CD4-positive, alpha-beta T cell treated with Interleukin-17A for 1 hour (primary cell): ENCODE measurements at regions not wholly inside any gene's neighbourhood (a gene's known extent, or its start where the extent isn't known, plus 50 kb on each side); places are given as distances from the start of the nearest gene placed in this dataset.
"Not testable (repeated sequence)": the region's sequence is repeated elsewhere in the genome, so short reads cannot be mapped to it uniquely, and the experiment has no call there.

Experiments
- DNase-seq: peaks from one replicate; pipeline ENCODE4 v3.0.0-alpha.2; 2020

DNA sequence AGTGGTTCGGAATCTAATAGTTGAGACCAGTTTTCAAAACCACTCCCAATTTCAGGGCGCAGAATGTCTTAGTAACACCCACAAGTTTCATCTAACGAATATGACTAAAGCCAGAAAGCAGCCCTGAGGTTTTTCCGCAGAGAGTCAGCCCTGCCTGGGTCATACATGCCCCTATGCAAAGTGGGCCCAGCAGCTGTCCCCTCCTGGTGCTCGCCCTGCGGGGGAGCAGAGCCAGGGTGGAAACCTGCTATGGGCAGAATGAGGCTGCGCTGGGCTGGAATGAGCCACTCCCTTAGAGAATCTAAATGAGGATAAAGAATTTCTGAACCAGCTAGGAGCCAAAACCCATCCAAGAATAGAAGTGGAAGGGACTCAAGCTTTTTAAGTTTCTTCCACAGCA lies 69.4 kb upstream of the KIF2A start:
- DNase-seq, result not testable (repeated sequence)

DNA sequence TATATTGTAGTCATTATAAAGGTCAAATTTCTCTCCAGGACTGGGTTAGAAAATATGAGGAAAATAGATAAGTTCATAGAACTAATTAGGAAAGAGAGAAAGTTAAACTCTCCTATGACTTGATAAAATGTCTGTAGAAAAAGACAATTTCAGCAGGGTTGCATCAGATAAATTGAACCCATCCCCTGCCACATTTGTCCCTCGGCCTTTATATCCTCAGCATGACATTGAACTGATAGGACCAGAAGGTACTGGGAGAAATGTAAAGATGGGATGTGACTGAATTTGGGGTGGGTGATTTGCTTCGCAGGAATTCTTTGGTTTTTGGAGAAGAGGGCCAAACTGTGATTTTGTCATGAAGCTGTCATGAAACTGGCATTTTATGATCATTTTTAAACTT lies 68.1 kb upstream of the KIF2A start:
- not testable (repeated sequence) for DNase-seq

DNA sequence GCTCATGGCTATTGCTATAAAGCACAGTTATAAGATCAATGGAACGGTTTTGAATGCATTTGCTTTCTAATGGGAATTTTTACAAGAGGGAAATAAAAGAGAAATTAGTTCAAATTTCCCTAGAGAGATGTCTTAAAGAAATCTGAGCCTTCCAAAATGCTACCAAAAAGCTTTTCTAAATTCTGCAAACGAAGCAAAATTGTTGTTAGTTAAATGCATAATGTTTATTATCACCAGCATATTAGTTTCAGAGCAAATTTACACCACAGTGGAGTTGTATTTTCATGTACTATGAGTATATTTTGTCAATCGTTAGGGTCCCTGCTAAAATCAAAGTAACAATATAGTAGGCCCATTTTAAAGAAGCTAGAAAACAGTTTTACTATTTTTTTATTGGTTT lies 67.4 kb upstream of the KIF2A start:
- DNase-seq, result not testable (repeated sequence)

DNA sequence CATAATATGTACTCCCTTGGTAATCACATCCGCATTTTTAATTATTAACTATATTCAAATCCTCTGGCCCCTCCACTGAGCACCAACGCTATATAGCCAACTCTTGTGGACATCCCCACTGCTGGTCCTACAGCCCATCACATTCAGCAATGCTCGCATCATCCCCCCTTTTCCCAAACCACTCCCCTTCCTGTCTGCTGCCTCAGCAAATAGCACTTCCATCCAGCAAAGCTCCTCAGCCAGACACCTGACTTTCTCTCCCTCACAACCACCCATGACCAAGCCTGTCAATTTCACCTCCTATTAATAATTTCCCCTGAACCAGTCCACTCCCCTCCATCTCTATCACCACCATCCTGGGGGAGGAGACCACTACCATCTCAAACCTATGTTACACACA lies 65.5 kb upstream of the KIF2A start:
- not testable (repeated sequence) for DNase-seq

DNA sequence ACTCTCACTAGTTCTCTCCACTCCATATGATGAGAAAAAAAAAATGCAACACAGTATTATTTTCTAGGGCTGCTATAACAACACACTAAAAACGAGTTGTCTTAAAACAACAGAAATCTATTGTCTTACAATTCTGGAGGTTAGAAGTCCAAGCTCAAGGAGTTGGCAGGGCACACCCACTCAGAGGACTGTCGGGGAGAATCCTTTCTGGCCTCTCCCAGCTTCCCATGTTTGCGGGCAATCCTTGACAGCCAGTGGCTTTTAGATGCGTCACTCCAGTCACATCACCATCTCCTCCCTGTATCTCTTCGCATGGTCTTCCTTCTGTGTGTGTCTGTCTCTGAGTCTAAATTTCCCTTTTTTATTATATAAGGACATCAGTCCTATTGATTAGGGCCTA lies 64.0 kb upstream of the KIF2A start:
- DNase-seq, result not testable (repeated sequence)

DNA sequence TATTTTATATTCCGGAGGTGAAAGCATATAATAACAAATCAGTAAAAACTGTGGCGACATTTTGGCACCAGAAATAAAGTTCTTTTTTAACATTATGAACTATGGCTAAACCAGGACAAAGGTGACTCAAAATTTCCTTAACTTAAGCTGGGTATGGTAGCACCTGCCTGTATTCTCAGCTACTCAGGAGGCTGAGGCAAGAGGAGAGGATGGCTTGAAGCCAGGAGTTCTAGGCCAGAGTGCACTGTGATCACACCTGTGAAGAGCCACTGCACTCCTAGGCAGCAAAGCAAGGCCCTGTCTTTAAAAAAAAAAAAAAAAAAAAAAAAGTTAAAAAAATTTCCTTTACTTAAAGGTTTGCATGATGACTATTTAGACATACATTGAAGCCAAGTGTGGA lies 63.0 kb upstream of the KIF2A start:
- DNase-seq, result not testable (repeated sequence)

DNA sequence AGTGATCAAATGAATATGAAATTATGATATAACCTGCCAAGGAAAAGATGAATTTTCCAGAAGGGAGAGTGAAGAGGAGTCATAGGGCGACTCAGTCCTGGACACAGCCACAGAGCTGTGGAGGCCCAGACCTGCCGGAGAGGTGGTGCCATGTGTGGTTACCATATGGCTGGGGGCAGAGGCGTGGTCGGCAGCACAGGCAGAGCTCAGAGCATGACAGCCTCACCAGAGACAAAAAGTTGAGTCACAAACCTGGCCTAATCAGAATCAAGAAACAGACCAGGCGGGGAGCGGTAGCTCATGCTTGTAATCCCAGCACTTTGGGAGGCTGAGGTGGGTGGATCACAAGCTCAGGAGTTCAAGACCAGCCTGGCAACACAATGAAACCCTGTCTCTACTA lies 57.8 kb upstream of the KIF2A start:
- not testable (repeated sequence) for DNase-seq

DNA sequence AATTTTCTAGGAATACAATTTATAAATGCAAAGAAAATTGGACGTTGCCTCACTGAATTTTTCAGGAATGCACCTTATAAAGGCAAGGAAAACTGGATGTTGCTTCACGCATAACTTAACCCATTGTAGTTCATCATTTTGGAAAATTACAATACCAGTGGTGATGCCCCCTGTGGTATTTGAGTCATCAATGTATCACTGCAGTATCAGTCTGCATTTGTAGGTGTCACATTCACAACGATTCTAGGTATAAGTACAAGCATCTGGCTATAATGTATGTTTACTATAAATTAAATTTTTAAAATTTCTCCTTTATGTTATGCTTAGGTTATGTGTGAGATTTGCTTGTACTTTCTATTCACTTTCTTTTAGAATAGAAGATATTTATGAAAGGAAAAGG lies 55.9 kb upstream of the KIF2A start:
- DNase-seq, result not testable (repeated sequence)

DNA sequence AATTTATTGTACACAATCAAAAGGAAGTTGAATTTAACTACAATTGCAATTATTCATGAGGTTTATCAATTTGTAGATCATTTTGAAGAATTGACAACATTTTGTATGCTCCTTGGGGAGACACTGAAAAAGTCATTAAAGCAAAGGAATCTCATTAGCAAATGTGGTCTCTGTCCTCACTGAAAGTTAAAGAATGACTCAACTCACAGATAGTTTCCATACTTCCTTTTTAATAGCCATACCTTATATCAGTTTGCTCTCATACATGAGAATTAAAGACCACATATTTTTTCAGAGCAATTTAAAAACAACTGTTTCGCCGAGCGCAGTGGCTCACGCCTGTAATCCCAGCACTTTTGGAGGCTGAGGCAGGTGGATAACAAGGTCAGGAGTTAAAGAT lies 55.1 kb upstream of the KIF2A start:
- DNase-seq, result not testable (repeated sequence)

DNA sequence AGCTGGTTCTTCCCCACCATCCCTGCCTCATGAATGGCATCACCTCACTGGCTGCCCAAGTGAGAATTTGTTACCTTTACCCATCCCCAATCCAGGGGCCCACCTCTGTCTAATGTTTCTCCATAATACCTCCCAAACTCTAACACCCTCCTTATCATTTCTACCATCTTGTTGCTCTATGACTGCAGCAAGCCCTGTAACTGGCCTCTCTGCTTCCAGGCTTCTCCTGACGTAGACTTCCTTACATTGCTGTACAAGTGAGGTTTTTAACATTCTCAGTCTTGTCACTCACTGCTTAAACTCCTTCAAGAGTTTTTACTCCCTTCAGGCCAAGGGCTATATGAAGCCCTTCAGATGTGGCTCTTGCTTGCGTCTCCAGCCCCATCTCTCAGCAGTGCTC lies 53.5 kb upstream of the KIF2A start:
- DNase-seq, result not testable (repeated sequence)

DNA sequence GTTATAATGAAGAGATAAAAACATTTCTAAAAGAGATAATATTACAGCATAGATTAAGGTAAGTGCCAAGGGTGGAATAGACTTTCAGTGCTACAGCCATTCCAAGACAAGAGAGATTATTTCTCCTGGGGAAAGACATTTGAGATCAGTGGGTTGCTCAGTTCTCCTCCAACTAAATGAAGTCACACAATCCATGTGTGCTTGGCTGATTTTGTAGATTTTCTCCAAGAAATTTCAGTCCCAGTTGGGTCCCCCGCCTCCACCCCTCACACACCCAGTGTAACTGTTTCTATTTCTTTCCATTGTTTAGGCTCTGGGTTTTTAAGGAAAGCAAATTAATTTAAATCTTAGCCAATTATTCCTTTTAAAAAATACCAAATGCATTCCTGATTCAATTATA lies 50.5 kb upstream of the KIF2A start:
- DNase-seq, result not testable (repeated sequence)

DNA sequence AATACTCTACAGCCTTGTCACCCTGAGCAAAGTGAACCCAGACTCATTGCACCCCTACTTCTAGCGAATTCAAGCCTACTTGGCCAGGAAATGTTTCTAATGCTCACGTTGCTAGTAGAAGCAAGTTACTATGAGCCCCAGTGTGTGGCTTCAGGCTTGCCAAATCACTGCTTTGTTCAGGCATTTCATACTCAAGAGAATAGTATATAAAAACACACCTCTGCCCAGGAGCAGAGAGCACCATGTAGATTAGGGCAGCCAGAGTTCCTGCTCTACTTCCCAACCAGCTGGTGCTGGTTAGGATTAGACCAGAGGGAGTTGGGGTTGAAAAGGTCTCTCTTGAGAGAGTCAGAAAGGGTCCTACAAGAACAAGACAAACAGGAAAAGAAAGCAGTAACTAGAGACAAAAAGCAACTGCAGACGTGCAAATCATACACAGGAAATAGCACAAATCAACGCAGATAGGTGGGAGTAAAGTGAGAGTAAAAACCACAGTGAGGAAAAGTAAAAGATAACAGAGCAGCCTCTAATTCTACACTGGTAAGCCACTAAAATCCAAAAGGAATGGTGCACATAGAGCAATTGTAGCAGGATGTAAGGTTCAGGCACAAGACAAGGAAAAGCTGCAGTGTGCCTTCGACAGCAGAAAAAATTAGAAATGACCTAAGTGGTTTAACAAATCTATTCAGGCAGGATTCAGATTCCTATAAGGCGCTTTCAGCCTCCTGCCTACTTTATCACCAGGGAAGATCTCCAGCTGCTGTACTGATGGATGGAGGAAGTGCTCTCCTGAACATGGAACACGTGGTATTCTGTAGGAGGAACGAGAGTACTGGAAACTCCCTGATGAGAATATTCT lies 49.6 kb upstream of the KIF2A start:
- DNase-seq, result peak; percentile 39
